Progenitor cell of endocrine pancreas (in vitro differentiated cells): ENCODE measurements at regions not wholly inside any gene's neighbourhood (a gene's known extent, or its start where the extent isn't known, plus 50 kb on each side); places are given as distances from the start of the nearest gene placed in this dataset.

Source experiments
- DNase-seq: peaks from one replicate; pipeline ENCODE4 v3.0.0; 2021; ENCODE audit warnings: low spot score; ENCODE audit not compliant: unreplicated experiment
- H3K27ac Mint-ChIP-seq: 2 replicates; pipeline ENCODE4 v1.8.0; 2021; ENCODE audit warnings: mild to moderate bottlenecking, moderate library complexity, mixed read lengths
- H3K27me3 Mint-ChIP-seq: 2 replicates; pipeline ENCODE4 v1.8.0; 2021; ENCODE audit warnings: mixed read lengths
- H3K36me3 Mint-ChIP-seq: 2 replicates; pipeline ENCODE4 v1.8.0; 2022; ENCODE audit warnings: mixed read lengths; ENCODE audit not compliant: insufficient read depth
- H3K4me1 Mint-ChIP-seq: 2 replicates; pipeline ENCODE4 v1.8.0; 2021; ENCODE audit warnings: low read depth, mixed read lengths
- H3K4me3 Mint-ChIP-seq: 2 replicates; pipeline ENCODE4 v1.8.0; 2021; ENCODE audit warnings: low read depth, mild to moderate bottlenecking, moderate library complexity, mixed read lengths
- H3K9me3 Mint-ChIP-seq: 2 replicates; pipeline ENCODE4 v1.8.0; 2021; ENCODE audit warnings: low read depth, mixed read lengths
- TF ChIP-seq, protein P1 (sequence below): fragments of 200-600 bp; sonication (generic); IDR thresholded peaks from one replicate; pipeline ENCODE4 v1.5.0; 2021; ENCODE audit warnings: antibody characterized with exemption, mild to moderate bottlenecking; ENCODE audit not compliant: unreplicated experiment

DNA sequence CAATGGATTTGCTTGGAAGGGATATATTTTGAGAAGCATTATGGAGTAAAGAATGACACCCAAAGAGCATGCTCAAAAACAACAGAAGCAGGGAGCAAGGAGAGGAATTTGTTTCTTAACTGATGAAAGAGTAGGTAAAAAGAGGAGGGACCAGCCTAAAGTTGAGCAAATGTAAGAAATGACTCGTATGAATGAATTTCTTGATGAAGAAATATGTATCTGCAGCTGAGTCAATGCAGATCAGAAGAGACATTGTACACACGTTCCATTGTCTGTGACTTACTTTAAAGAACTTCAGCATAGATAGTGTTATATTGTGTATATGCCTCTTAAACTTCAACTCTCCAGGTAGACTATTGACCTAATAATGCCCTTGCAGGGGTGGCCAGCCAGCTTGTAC lies 112.7 kb upstream of the NREP start:
- H3K27me3 Mint-ChIP-seq = no peaks in the 10 kb centered on the region
- no peak overlapping the region for H3K4me3 Mint-ChIP-seq
- no peak overlapping the region for H3K27ac Mint-ChIP-seq
- H3K4me1 Mint-ChIP-seq = peaks cover 1% of the 10 kb centered on the region
- no peaks in the 10 kb centered on the region for H3K9me3 Mint-ChIP-seq
- TF ChIP-seq, protein P1, sequence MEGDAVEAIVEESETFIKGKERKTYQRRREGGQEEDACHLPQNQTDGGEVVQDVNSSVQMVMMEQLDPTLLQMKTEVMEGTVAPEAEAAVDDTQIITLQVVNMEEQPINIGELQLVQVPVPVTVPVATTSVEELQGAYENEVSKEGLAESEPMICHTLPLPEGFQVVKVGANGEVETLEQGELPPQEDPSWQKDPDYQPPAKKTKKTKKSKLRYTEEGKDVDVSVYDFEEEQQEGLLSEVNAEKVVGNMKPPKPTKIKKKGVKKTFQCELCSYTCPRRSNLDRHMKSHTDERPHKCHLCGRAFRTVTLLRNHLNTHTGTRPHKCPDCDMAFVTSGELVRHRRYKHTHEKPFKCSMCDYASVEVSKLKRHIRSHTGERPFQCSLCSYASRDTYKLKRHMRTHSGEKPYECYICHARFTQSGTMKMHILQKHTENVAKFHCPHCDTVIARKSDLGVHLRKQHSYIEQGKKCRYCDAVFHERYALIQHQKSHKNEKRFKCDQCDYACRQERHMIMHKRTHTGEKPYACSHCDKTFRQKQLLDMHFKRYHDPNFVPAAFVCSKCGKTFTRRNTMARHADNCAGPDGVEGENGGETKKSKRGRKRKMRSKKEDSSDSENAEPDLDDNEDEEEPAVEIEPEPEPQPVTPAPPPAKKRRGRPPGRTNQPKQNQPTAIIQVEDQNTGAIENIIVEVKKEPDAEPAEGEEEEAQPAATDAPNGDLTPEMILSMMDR = no peak
- no peaks in the 10 kb centered on the region for H3K36me3 Mint-ChIP-seq
- no peak for DNase-seq

- no peak overlapping the region for H3K27ac Mint-ChIP-seq
- H3K36me3 Mint-ChIP-seq = no peaks in the 10 kb centered on the region
- peaks cover 5% of the 10 kb centered on the region for H3K27me3 Mint-ChIP-seq
- TF ChIP-seq, protein P1 = no peak
- no peak overlapping the region for H3K4me3 Mint-ChIP-seq
- no peak for DNase-seq
- H3K4me1 Mint-ChIP-seq = peaks cover 1% of the 10 kb centered on the region
- no peaks in the 10 kb centered on the region for H3K9me3 Mint-ChIP-seq
Measured at GRCh38 chr5:111865356-111865755, 108.4 kb upstream of the NREP start.

GRCh38 chr5:111863801-111864200 lies 106.8 kb upstream of the NREP start:
- H3K27me3 Mint-ChIP-seq = peaks cover 17% of the 10 kb centered on the region
- no peak overlapping the region for H3K27ac Mint-ChIP-seq
- H3K4me3 Mint-ChIP-seq = no peak overlapping the region
- H3K9me3 Mint-ChIP-seq = no peaks in the 10 kb centered on the region
- TF ChIP-seq, protein P1 = no peak
- H3K36me3 Mint-ChIP-seq = no peaks in the 10 kb centered on the region
- no peak for DNase-seq
- H3K4me1 Mint-ChIP-seq = peaks cover 1% of the 10 kb centered on the region

DNA sequence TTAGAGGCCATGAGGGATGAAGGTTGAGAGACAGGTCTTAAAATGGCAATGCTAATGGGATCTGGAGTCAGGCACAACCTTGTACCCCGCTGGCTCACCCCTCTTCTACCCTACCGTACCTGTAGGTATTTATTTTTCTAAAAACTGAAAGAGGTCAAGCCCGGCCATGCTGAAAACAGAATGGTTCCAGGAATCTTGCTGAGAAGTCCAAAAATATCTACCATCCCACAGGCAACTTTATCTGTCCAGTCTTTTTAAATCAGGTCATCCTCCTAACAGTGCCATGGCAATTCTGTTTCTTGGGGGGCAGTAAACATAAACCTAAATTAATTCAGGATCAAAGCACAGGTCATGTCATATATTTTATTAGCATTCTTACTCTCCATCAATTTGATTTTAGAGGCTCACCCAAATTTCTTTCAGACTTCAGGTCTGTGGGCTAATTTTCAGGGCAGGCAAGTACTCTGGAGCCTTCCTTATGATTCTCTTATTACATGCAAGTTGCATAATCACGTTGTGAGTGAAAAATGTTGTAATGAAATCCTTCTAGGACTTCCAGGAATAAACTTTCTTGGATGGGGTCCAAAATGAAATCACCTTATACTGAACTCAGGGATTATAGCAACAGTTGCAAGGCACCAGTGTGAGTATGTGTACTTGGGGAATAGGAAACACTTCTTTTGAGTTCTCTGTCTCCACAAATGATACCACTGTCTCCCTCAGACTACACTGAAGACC lies 102.7 kb upstream of the NREP start:
- no peaks in the 10 kb centered on the region for H3K36me3 Mint-ChIP-seq
- peaks cover 17% of the 10 kb centered on the region for H3K27me3 Mint-ChIP-seq
- DNase-seq = no peak
- TF ChIP-seq, protein P1 = no peak
- no peaks in the 10 kb centered on the region for H3K9me3 Mint-ChIP-seq
- H3K4me1 Mint-ChIP-seq = peaks cover 8% of the 10 kb centered on the region
- no peak overlapping the region for H3K4me3 Mint-ChIP-seq
- H3K27ac Mint-ChIP-seq = no peak overlapping the region

GRCh38 chr5:111859031-111859430 lies 102.0 kb upstream of the NREP start:
- TF ChIP-seq, protein P1 = no peak
- no peak for DNase-seq
- Mint-ChIP-seq H3K27me3 (peaks cover 17% of the 10 kb centered on the region), H3K9me3 (no peaks in the 10 kb centered on the region), H3K4me1 (peaks cover 10% of the 10 kb centered on the region), H3K4me3 (no peak overlapping the region), H3K27ac (no peak overlapping the region), H3K36me3 (no peaks in the 10 kb centered on the region)
